CD8-positive, alpha-beta memory T cell (primary cell): ENCODE measurements at regions not wholly inside any gene's neighbourhood (a gene's known extent, or its start where the extent isn't known, plus 50 kb on each side); places are given as distances from the start of the nearest gene placed in this dataset.
A peak's percentile ranks its signal among the peaks of the same experiment; 100 is the strongest.

ENCODE experiments used
- CTCF ChIA-PET: fragments of 350-600 bp; sonication (Branson Sonifier 250); formaldehyde crosslinking; loops from one replicate; lab custom pipeline; 2021; ENCODE audit warnings: antibody characterized with exemption; lab: Charles Lee
- POLR2A ChIA-PET: fragments of 350-600 bp; sonication (Branson Sonifier 250); formaldehyde crosslinking; loops from one replicate; lab custom pipeline; 2021; ENCODE audit warnings: antibody characterized with exemption; lab: Charles Lee
- DNase-seq, 5 donors: peaks; one replicate each; pipeline versions ENCODE4 v3.0.0 to v3.0.0-alpha.2; 2020 to 2022; ENCODE audit warnings: mixed read lengths in 1 of 5
- H3K27ac ChIP-seq: one replicate; pipeline ENCODE4 v1.7.0; 2013; ENCODE audit warnings: low read depth, mild to moderate bottlenecking, low read length, moderate library complexity
- H3K27me3 ChIP-seq: 2 replicates; pipeline ENCODE4 v1.7.0; 2013; ENCODE audit warnings: low read length, mild to moderate bottlenecking; ENCODE audit not compliant: insufficient read depth, poor library complexity, severe bottlenecking
- H3K36me3 ChIP-seq: 2 replicates; pipeline ENCODE4 v1.7.0; 2013; ENCODE audit warnings: mild to moderate bottlenecking, low read length, moderate library complexity; ENCODE audit not compliant: insufficient read depth
- H3K4me1 ChIP-seq: 2 replicates; pipeline ENCODE4 v1.7.0; 2013; ENCODE audit warnings: mild to moderate bottlenecking, low read length, moderate library complexity; ENCODE audit not compliant: insufficient read depth
- H3K4me3 ChIP-seq: 2 replicates; pipeline ENCODE4 v1.7.0; 2013; ENCODE audit warnings: mild to moderate bottlenecking, low read length
- H3K9me3 ChIP-seq: 2 replicates; pipeline ENCODE4 v1.7.0; 2013; ENCODE audit warnings: mild to moderate bottlenecking, low read length
- H3K27ac Mint-ChIP-seq, 8 donors: one replicate each; pipeline ENCODE4 v1.8.0; 2020 to 2021; ENCODE audit warnings: mixed read lengths in 8 of 8, mild to moderate bottlenecking in 6 of 8, inconsistent platforms in 3 of 8, moderate library complexity in 3 of 8
- H3K27me3 Mint-ChIP-seq, 2 donors: one replicate each; pipeline ENCODE4 v1.8.0; 2020 to 2021; ENCODE audit warnings: mixed read lengths in 2 of 2, mild to moderate bottlenecking in 1 of 2, moderate library complexity in 1 of 2
- H3K36me3 Mint-ChIP-seq, 3 donors: one replicate each; pipeline ENCODE4 v1.8.0; 2020 to 2021; ENCODE audit warnings: mixed read lengths in 3 of 3, inconsistent platforms in 1 of 3, mild to moderate bottlenecking in 1 of 3
- H3K4me1 Mint-ChIP-seq, 3 donors: one replicate each; pipeline ENCODE4 v1.8.0; 2020 to 2021; ENCODE audit warnings: mixed read lengths in 3 of 3, inconsistent platforms in 1 of 3, mild to moderate bottlenecking in 1 of 3
- H3K4me3 Mint-ChIP-seq, 7 donors: one replicate each; pipeline ENCODE4 v1.8.0; 2020 to 2021; ENCODE audit warnings: mixed read lengths in 7 of 7, mild to moderate bottlenecking in 6 of 7, moderate library complexity in 4 of 7, inconsistent platforms in 2 of 7
- H3K9me3 Mint-ChIP-seq, 5 donors: one replicate each; pipeline ENCODE4 v1.8.0; 2020 to 2022; ENCODE audit warnings: mixed read lengths in 5 of 5, mild to moderate bottlenecking in 3 of 5, moderate library complexity in 2 of 5, inconsistent platforms in 1 of 5

GRCh38 chr10:9061871-9062270 lies 1007.4 kb downstream of the GATA3 start:
- ChIA-PET CTCF (no interaction called here), POLR2A (no interaction called here)
- Histone ChIP-seq H3K4me3 (no peak overlapping the region), H3K36me3 (no peaks in the 10 kb centered on the region), H3K4me1 (peaks cover 3% of the 10 kb centered on the region), H3K27me3 (no peaks in the 10 kb centered on the region), H3K9me3 (no peaks in the 10 kb centered on the region), H3K27ac (no peak overlapping the region)
- Mint-ChIP-seq H3K9me3 (peaks cover 0 to 4% (median 0%) of the 10 kb centered on the region in 5 donors), H3K4me1 (peaks cover 8 to 23% (median 12%) of the 10 kb centered on the region in 3 donors), H3K27ac (peak overlapping the region in 1 of 8 donors; percentile 68), H3K27me3 (peaks cover 4 to 12% of the 10 kb centered on the region in 2 donors), H3K4me3 (no peak overlapping the region), H3K36me3 (no peaks in the 10 kb centered on the region)
- DNase-seq = no peak

GRCh38 chr10:9066152-9066551 lies 1011.7 kb downstream of the GATA3 start:
- no peak overlapping the region for H3K27ac Mint-ChIP-seq
- no peak overlapping the region for H3K27ac ChIP-seq
- DNase-seq = no peak
- H3K27me3 Mint-ChIP-seq = peaks cover 2 to 3% of the 10 kb centered on the region in 2 donors
- ChIA-PET POLR2A (no interaction called here), CTCF (no interaction called here)
- no peak overlapping the region for H3K4me3 Mint-ChIP-seq
- H3K36me3 ChIP-seq = no peaks in the 10 kb centered on the region
- no peaks in the 10 kb centered on the region for H3K9me3 ChIP-seq
- no peaks in the 10 kb centered on the region for H3K27me3 ChIP-seq
- no peaks in the 10 kb centered on the region for H3K9me3 Mint-ChIP-seq
- H3K4me3 ChIP-seq = no peak overlapping the region
- no peaks in the 10 kb centered on the region for H3K4me1 ChIP-seq
- peaks cover 0 to 14% (median 4%) of the 10 kb centered on the region in 3 donors for H3K4me1 Mint-ChIP-seq
- no peaks in the 10 kb centered on the region for H3K36me3 Mint-ChIP-seq

- Histone ChIP-seq H3K36me3 (no peaks in the 10 kb centered on the region), H3K27ac (no peak overlapping the region), H3K9me3 (no peaks in the 10 kb centered on the region), H3K27me3 (no peaks in the 10 kb centered on the region), H3K4me1 (no peaks in the 10 kb centered on the region), H3K4me3 (no peak overlapping the region)
- ChIA-PET CTCF (no interaction called here), POLR2A (no interaction called here)
- no peak for DNase-seq
- no peak overlapping the region for H3K4me3 Mint-ChIP-seq
- H3K27me3 Mint-ChIP-seq = peaks cover 0 to 2% of the 10 kb centered on the region in 2 donors
- peaks cover 0 to 9% (median 0%) of the 10 kb centered on the region in 3 donors for H3K4me1 Mint-ChIP-seq
- no peaks in the 10 kb centered on the region for H3K36me3 Mint-ChIP-seq
- no peaks in the 10 kb centered on the region for H3K9me3 Mint-ChIP-seq
- H3K27ac Mint-ChIP-seq = no peak overlapping the region
Measured at GRCh38 chr10:9068003-9068402, 1013.5 kb downstream of the GATA3 start.

- H3K4me1 ChIP-seq = no peaks in the 10 kb centered on the region
- Mint-ChIP-seq H3K36me3 (no peaks in the 10 kb centered on the region), H3K27ac (no peak overlapping the region), H3K4me3 (no peak overlapping the region), H3K4me1 (peaks cover 0 to 9% (median 0%) of the 10 kb centered on the region in 3 donors), H3K9me3 (no peaks in the 10 kb centered on the region), H3K27me3 (peaks cover 0 to 5% of the 10 kb centered on the region in 2 donors)
- POLR2A ChIA-PET = interaction anchor here (0.7 kb wide), 1 partner anchor 39 kb away, joined by 4 read pairs; no protein-coding TSS in a partner anchor
- H3K36me3 ChIP-seq = no peaks in the 10 kb centered on the region
- H3K4me3 ChIP-seq = no peak overlapping the region
- no peaks in the 10 kb centered on the region for H3K27me3 ChIP-seq
- H3K9me3 ChIP-seq = no peaks in the 10 kb centered on the region
- no peak overlapping the region for H3K27ac ChIP-seq
- CTCF ChIA-PET = no interaction called here
- DNase-seq = no peak
Measured at GRCh38 chr10:9069136-9069535, 1014.6 kb downstream of the GATA3 start.

- Histone ChIP-seq H3K4me1 (no peaks in the 10 kb centered on the region), H3K9me3 (no peaks in the 10 kb centered on the region), H3K36me3 (no peaks in the 10 kb centered on the region), H3K27me3 (no peaks in the 10 kb centered on the region), H3K4me3 (no peak overlapping the region), H3K27ac (no peak overlapping the region)
- peaks cover 0 to 9% (median 0%) of the 10 kb centered on the region in 3 donors for H3K4me1 Mint-ChIP-seq
- H3K4me3 Mint-ChIP-seq = no peak overlapping the region
- H3K27ac Mint-ChIP-seq = no peak overlapping the region
- peaks cover 0 to 3% (median 2%) of the 10 kb centered on the region in 5 donors for H3K9me3 Mint-ChIP-seq
- ChIA-PET POLR2A (no interaction called here), CTCF (no interaction called here)
- H3K36me3 Mint-ChIP-seq = no peaks in the 10 kb centered on the region
- DNase-seq = no peak
- peaks cover 3 to 8% of the 10 kb centered on the region in 2 donors for H3K27me3 Mint-ChIP-seq
Measured at GRCh38 chr10:9075420-9075819, 1020.9 kb downstream of the GATA3 start.

GRCh38 chr10:9076066-9076465 lies 1021.6 kb downstream of the GATA3 start:
- Histone ChIP-seq H3K27me3 (no peaks in the 10 kb centered on the region), H3K36me3 (no peaks in the 10 kb centered on the region), H3K27ac (no peak overlapping the region), H3K4me3 (no peak overlapping the region), H3K9me3 (no peaks in the 10 kb centered on the region), H3K4me1 (no peaks in the 10 kb centered on the region)
- H3K9me3 Mint-ChIP-seq = peaks cover 0 to 3% (median 2%) of the 10 kb centered on the region in 5 donors
- peaks cover 0 to 2% (median 0%) of the 10 kb centered on the region in 3 donors for H3K4me1 Mint-ChIP-seq
- no peak overlapping the region for H3K27ac Mint-ChIP-seq
- H3K4me3 Mint-ChIP-seq = no peak overlapping the region
- POLR2A ChIA-PET = no interaction called here
- H3K27me3 Mint-ChIP-seq = peaks cover 3 to 8% of the 10 kb centered on the region in 2 donors
- DNase-seq = no peak
- no peaks in the 10 kb centered on the region for H3K36me3 Mint-ChIP-seq
- CTCF ChIA-PET = no interaction called here

GRCh38 chr10:9081253-9081652 lies 1026.8 kb downstream of the GATA3 start:
- no peaks in the 10 kb centered on the region for H3K9me3 ChIP-seq
- DNase-seq = no peak
- H3K4me1 ChIP-seq = no peaks in the 10 kb centered on the region
- no peaks in the 10 kb centered on the region for H3K27me3 ChIP-seq
- H3K36me3 Mint-ChIP-seq = no peaks in the 10 kb centered on the region
- no peaks in the 10 kb centered on the region for H3K36me3 ChIP-seq
- H3K4me3 Mint-ChIP-seq = no peak overlapping the region
- ChIA-PET CTCF (no interaction called here), POLR2A (no interaction called here)
- H3K27ac ChIP-seq = no peak overlapping the region
- H3K4me1 Mint-ChIP-seq = peaks cover 0 to 6% (median 0%) of the 10 kb centered on the region in 3 donors
- H3K27ac Mint-ChIP-seq = peak overlapping the region in 1 of 8 donors; percentile 15
- H3K27me3 Mint-ChIP-seq = peaks cover 3 to 8% of the 10 kb centered on the region in 2 donors
- peaks cover 0 to 4% (median 2%) of the 10 kb centered on the region in 5 donors for H3K9me3 Mint-ChIP-seq
- no peak overlapping the region for H3K4me3 ChIP-seq

GRCh38 chr10:9081961-9082360 lies 1027.5 kb downstream of the GATA3 start:
- no peaks in the 10 kb centered on the region for H3K9me3 ChIP-seq
- peaks cover 0 to 4% (median 2%) of the 10 kb centered on the region in 5 donors for H3K9me3 Mint-ChIP-seq
- no peak overlapping the region for H3K4me3 Mint-ChIP-seq
- H3K4me1 ChIP-seq = no peaks in the 10 kb centered on the region
- no peaks in the 10 kb centered on the region for H3K36me3 ChIP-seq
- DNase-seq = no peak
- no peaks in the 10 kb centered on the region for H3K36me3 Mint-ChIP-seq
- H3K4me3 ChIP-seq = no peak overlapping the region
- H3K27me3 ChIP-seq = no peaks in the 10 kb centered on the region
- peak overlapping the region in 1 of 8 donors; percentile 5 for H3K27ac Mint-ChIP-seq
- H3K4me1 Mint-ChIP-seq = peaks cover 0 to 6% (median 0%) of the 10 kb centered on the region in 3 donors
- ChIA-PET CTCF (no interaction called here), POLR2A (no interaction called here)
- H3K27ac ChIP-seq = no peak overlapping the region
- H3K27me3 Mint-ChIP-seq = peaks cover 1 to 8% of the 10 kb centered on the region in 2 donors
